Skeletal muscle tissue (tissue), 3 donors: ENCODE measurements at regions not wholly inside any gene's neighbourhood (a gene's known extent, or its start where the extent isn't known, plus 50 kb on each side); places are given as distances from the start of the nearest gene placed in this dataset.

ENCODE experiments used
- H3K27ac ChIP-seq: one replicate; pipeline ENCODE4 v1.7.0; 2013; ENCODE audit warnings: mild to moderate bottlenecking, low read depth, low read length, inconsistent platforms
- H3K27me3 ChIP-seq, 3 donors: one replicate each; pipeline ENCODE4 v1.7.0; 2013; ENCODE audit warnings: low read length in 3 of 3; ENCODE audit not compliant: control insufficient read depth in 3 of 3, insufficient read depth in 3 of 3
- H3K36me3 ChIP-seq, 3 donors: one replicate each; pipeline ENCODE4 v1.7.0; 2013; ENCODE audit warnings: low read length in 3 of 3; ENCODE audit not compliant: control insufficient read depth in 3 of 3, insufficient read depth in 3 of 3
- H3K4me1 ChIP-seq, 3 donors: one replicate each; pipeline ENCODE4 v1.7.0; 2013; ENCODE audit warnings: low read length in 3 of 3, mild to moderate bottlenecking in 3 of 3; ENCODE audit not compliant: control insufficient read depth in 3 of 3, insufficient read depth in 3 of 3
- H3K4me3 ChIP-seq, 3 donors: one replicate each; pipeline ENCODE4 v1.7.0; 2013; ENCODE audit warnings: low read length in 3 of 3
- H3K9ac ChIP-seq, 3 donors: one replicate each; pipeline ENCODE4 v1.7.0; 2013; ENCODE audit warnings: low read length in 3 of 3, mild to moderate bottlenecking in 3 of 3, moderate library complexity in 2 of 3, low read depth in 1 of 3
- H3K9me3 ChIP-seq, 3 donors: one replicate each; pipeline ENCODE4 v1.7.0; 2013; ENCODE audit warnings: low read length in 3 of 3; ENCODE audit not compliant: control insufficient read depth in 3 of 3
- donor health status: Osteomylitis.

DNA sequence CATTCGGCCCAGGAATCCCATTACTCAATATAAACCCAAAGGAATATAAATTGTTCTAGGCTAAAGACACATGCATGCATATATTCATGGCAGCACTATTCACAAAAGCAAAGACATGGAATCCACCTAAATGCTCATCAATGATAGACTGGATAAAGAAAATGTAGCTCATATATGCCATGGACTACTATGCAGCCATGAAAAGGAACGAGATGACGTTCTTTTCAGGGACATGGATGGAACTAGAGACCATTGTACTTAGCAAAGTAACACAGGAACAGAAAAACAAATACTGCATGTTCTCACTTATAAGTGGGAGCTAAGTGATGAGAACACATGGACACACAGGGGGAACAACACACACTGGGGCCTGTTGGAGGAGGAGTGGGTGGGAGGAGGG, 769.5 kb downstream of the TBC1D32 start:
- no peak overlapping the region for H3K4me3 ChIP-seq
- H3K9ac ChIP-seq = no peak overlapping the region
- H3K27me3 ChIP-seq = no peaks in the 10 kb centered on the region
- H3K27ac ChIP-seq = no peak overlapping the region
- H3K4me1 ChIP-seq = no peaks in the 10 kb centered on the region
- H3K9me3 ChIP-seq = peaks cover 0 to 2% (median 0%) of the 10 kb centered on the region in 3 donors
- H3K36me3 ChIP-seq = no peaks in the 10 kb centered on the region

- Histone ChIP-seq H3K4me1 (no peaks in the 10 kb centered on the region), H3K4me3 (no peak overlapping the region), H3K9me3 (no peaks in the 10 kb centered on the region), H3K27me3 (no peaks in the 10 kb centered on the region), H3K36me3 (no peaks in the 10 kb centered on the region), H3K27ac (no peak overlapping the region), H3K9ac (no peak overlapping the region)
These were observed 776.0 kb downstream of the TBC1D32 start for GRCh38 chr6:120558294-120558693.

DNA sequence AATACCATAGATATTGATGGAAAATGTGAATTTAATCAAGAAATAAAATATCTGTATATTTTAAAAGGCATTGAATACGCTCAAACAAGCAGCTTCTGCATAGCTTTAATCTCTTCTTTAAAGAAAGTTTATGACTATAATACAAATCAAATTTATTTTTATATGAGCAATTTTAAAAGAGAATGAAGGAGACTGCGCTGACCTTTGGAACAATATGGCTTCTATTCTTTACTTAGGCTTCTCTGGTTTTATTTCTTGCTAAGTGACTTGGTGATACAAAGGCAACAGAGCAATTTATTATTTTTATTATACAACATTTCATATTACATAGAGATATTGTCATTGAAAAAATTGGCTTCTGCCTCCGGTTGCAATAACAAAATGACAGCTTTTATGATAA, 776.7 kb downstream of the TBC1D32 start:
- Histone ChIP-seq H3K9me3 (no peaks in the 10 kb centered on the region), H3K27me3 (no peaks in the 10 kb centered on the region), H3K4me3 (no peak overlapping the region), H3K4me1 (no peaks in the 10 kb centered on the region), H3K27ac (no peak overlapping the region), H3K9ac (no peak overlapping the region), H3K36me3 (no peaks in the 10 kb centered on the region)

DNA sequence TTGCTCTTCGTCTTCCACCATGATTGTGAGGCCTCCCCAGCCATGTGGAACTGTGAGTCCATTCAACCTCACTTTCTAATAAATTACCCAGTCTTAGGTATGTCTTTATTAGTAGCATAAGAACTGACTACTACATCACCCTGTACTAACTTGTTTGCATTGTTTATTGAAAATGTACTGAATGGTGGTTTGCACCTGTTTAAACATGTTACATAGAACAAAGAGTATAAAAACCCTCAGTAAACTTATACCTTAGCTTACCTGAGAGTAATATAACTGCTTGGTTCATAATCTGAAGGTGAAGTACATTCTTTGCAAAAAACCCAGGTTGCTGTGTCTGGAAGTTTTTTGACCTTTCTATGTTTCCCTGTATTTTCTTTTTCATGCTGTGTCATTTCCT, 777.8 kb downstream of the TBC1D32 start:
- H3K4me1 ChIP-seq = no peaks in the 10 kb centered on the region
- no peak overlapping the region for H3K4me3 ChIP-seq
- H3K36me3 ChIP-seq = no peaks in the 10 kb centered on the region

GRCh38 chr6:120553353-120553752, 780.9 kb downstream of the TBC1D32 start:
- Histone ChIP-seq H3K9me3 (no peaks in the 10 kb centered on the region), H3K4me1 (no peaks in the 10 kb centered on the region), H3K9ac (no peak overlapping the region), H3K4me3 (no peak overlapping the region), H3K27ac (no peak overlapping the region), H3K27me3 (no peaks in the 10 kb centered on the region), H3K36me3 (no peaks in the 10 kb centered on the region)

More for the DNA sequence above, 777.8 kb downstream of the TBC1D32 start:
- Histone ChIP-seq H3K9ac (no peak overlapping the region), H3K27me3 (no peaks in the 10 kb centered on the region), H3K27ac (no peak overlapping the region), H3K9me3 (no peaks in the 10 kb centered on the region)

GRCh38 chr6:120545353-120545752, 788.9 kb downstream of the TBC1D32 start:
- Histone ChIP-seq H3K27ac (no peak overlapping the region), H3K4me3 (no peak overlapping the region), H3K9me3 (no peaks in the 10 kb centered on the region), H3K36me3 (no peaks in the 10 kb centered on the region), H3K9ac (no peak overlapping the region), H3K27me3 (no peaks in the 10 kb centered on the region), H3K4me1 (no peaks in the 10 kb centered on the region)

DNA sequence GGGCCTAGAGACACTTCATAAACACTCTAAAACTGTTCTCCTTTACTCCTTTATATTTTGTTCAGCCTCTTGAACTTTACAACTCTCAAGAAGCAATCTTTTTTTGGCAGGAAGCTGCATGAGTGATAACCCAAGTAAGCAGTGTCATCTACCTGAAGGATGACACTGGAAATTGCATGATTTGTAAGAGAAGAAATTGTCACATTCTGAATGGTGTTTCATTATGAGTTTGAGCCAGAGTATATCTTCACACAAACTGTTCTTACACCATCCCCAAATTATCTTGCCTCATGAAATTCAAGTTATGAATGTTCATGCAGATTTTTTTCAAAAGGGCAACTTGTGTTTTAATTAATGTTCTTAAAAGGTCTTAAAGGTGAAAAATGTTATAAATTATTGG, 799.3 kb downstream of the TBC1D32 start:
- Histone ChIP-seq H3K27ac (no peak overlapping the region), H3K27me3 (no peaks in the 10 kb centered on the region), H3K9me3 (no peaks in the 10 kb centered on the region), H3K9ac (no peak overlapping the region), H3K4me3 (no peak overlapping the region), H3K36me3 (no peaks in the 10 kb centered on the region), H3K4me1 (no peaks in the 10 kb centered on the region)

DNA sequence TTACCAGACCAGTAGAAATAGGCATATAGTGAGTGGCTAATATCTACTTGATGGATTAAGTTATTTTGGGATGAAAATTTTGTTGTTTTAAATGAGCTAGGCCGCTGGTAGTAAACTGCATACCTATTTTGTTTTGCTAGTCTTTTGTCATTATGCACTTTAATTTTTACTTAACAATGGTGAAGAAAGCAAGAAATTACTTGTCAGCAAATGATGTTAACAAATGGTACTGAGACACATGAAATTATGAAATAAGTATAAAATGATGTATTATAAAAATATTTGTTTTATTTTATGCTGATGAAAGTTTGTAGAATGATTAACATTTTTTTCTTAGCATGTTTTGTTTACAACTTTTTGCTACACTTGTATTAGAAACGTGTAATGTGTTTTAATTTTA, 807.7 kb downstream of the TBC1D32 start:
- no peaks in the 10 kb centered on the region for H3K27me3 ChIP-seq
- no peak overlapping the region for H3K4me3 ChIP-seq
- H3K9me3 ChIP-seq = no peaks in the 10 kb centered on the region
- H3K4me1 ChIP-seq = no peaks in the 10 kb centered on the region
- H3K27ac ChIP-seq = no peak overlapping the region
- no peak overlapping the region for H3K9ac ChIP-seq
- H3K36me3 ChIP-seq = no peaks in the 10 kb centered on the region

DNA sequence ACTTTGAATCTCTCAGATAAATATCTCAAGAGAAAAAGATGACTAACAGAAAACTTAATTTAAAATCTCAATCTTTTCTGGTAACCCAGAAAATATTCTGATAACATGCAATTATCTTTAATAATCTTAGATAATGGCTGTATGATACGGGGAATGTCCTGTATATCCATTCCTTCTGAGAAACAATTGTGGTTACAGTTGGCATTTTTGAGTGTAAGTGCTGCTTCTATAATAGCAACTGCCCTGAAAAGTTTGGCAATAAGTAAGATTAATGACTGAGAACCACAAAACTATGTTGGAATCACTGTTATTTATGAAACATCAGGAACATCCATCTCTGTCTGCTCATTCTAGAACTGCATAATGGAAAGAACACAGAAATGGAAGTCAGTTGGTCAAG, 819.7 kb downstream of the TBC1D32 start:
- H3K9ac ChIP-seq = no peak overlapping the region
- peaks cover 0 to 2% (median 0%) of the 10 kb centered on the region in 3 donors for H3K9me3 ChIP-seq

GRCh38 chr6:120511712-120512111, 822.6 kb downstream of the TBC1D32 start:
- H3K36me3 ChIP-seq = no peaks in the 10 kb centered on the region
- H3K4me3 ChIP-seq = no peak overlapping the region
- no peak overlapping the region for H3K27ac ChIP-seq
- H3K9me3 ChIP-seq = peaks cover 0 to 2% (median 0%) of the 10 kb centered on the region in 3 donors
- H3K27me3 ChIP-seq = no peaks in the 10 kb centered on the region
- H3K9ac ChIP-seq = no peak overlapping the region
- no peaks in the 10 kb centered on the region for H3K4me1 ChIP-seq

More for the DNA sequence above, 819.7 kb downstream of the TBC1D32 start:
- H3K36me3 ChIP-seq = no peaks in the 10 kb centered on the region
- H3K27ac ChIP-seq = no peak overlapping the region
- no peak overlapping the region for H3K4me3 ChIP-seq
- H3K4me1 ChIP-seq = no peaks in the 10 kb centered on the region
- no peaks in the 10 kb centered on the region for H3K27me3 ChIP-seq

DNA sequence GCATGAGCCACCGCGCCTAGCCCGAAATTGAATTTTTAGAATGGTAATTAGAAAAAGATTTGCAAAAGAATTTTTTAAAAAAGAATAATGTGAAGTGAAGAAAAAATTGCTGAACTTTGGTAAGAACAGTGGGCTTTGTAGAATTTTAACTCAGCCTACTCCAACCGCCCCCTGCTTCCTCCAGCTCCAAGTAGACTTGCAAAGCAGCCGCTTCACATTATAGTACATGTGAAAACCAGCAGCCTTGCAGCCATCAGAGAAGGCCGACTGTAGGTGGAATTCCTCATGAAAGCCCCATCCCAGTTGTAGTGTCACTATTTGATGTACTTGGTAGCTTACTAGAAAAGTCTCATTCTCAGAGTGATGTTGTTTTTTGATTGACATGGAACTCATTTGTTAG, 835.6 kb downstream of the TBC1D32 start:
- Histone ChIP-seq H3K4me3 (no peak overlapping the region), H3K9ac (no peak overlapping the region), H3K9me3 (no peaks in the 10 kb centered on the region), H3K27ac (no peak overlapping the region), H3K4me1 (no peaks in the 10 kb centered on the region), H3K36me3 (no peaks in the 10 kb centered on the region), H3K27me3 (no peaks in the 10 kb centered on the region)
